H1 (cell line): ENCODE measurements at regions not wholly inside any gene's neighbourhood (a gene's known extent, or its start where the extent isn't known, plus 50 kb on each side); places are given as distances from the start of the nearest gene placed in this dataset.
A peak's percentile ranks its signal among the peaks of the same experiment; 100 is the strongest.

Experiments used
- CTCF ChIA-PET: fragments of 300-600 bp; sonication (Branson Sonifier 250); formaldehyde crosslinking; loops from one replicate; lab custom pipeline; 2021; ENCODE audit not compliant: partially characterized antibody; lab: Charles Lee
- POLR2A ChIA-PET: fragments of 300-600 bp; sonication (Branson Sonifier 250); formaldehyde crosslinking; loops from one replicate; lab custom pipeline; 2021; ENCODE audit warnings: inconsistent platforms; ENCODE audit not compliant: partially characterized antibody; lab: Charles Lee
- DNase-seq, 2 experiments: peaks; one replicate each; pipeline versions ENCODE4 v3.0.0 to v3.0.0-alpha.2; 2010 to 2022; ENCODE audit warnings: low spot score in 2 of 2, low read depth in 1 of 2, mixed read lengths in 1 of 2
- FAIRE-seq: peaks from 2 replicates; lab custom pipeline; 2011; peaks lifted over from hg19 to GRCh38; lab: Jason Lieb, UNC
- H2AFZ ChIP-seq: 2 replicates; pipeline ENCODE4 v1.8.1; 2012; ENCODE audit warnings: low read length, inconsistent platforms
- H2AK5ac ChIP-seq: 2 replicates; pipeline ENCODE4 v1.6.1; 2013; ENCODE audit warnings: low read depth, low read length
- H2BK120ac ChIP-seq: replicated peaks from 2 replicates; pipeline ENCODE3; 2013; ENCODE audit warnings: low read depth, low read length, inconsistent platforms
- H2BK12ac ChIP-seq: 2 replicates; pipeline ENCODE4 v1.6.1; 2013; ENCODE audit warnings: low read depth, low read length
- H2BK15ac ChIP-seq: 2 replicates; pipeline ENCODE4 v1.6.1; 2013; ENCODE audit warnings: low read length
- H2BK20ac ChIP-seq: 2 replicates; pipeline ENCODE4 v1.6.1; 2013; ENCODE audit warnings: low read length
- H2BK5ac ChIP-seq: 2 replicates; pipeline ENCODE4 v1.6.1; 2013; ENCODE audit warnings: low read depth, low read length
- H3K14ac ChIP-seq: 2 replicates; pipeline ENCODE4 v1.6.1; 2013; ENCODE audit warnings: inconsistent platforms; ENCODE audit not compliant: insufficient read length
- H3K18ac ChIP-seq: 2 replicates; pipeline ENCODE4 v1.6.1; 2013; ENCODE audit warnings: low read length; ENCODE audit errors: extremely low read depth
- H3K23ac ChIP-seq: 2 replicates; pipeline ENCODE4 v1.6.1; 2013; ENCODE audit warnings: inconsistent platforms; ENCODE audit not compliant: insufficient read length
- H3K23me2 ChIP-seq: 2 replicates; pipeline ENCODE4 v1.6.1; 2013; ENCODE audit warnings: low read depth, low read length
- H3K27ac ChIP-seq: 2 replicates; pipeline ENCODE4 v1.6.1; 2011; ENCODE audit warnings: low read depth, low read length, inconsistent platforms
- H3K27me3 ChIP-seq, 4 experiments: replicated peaks in 1 of 4; 1 replicate in 1 of 4; 2 replicates in 3 of 4; pipeline versions ENCODE4 v1.6.1 to v1.8.1; 2011 to 2013; ENCODE audit warnings: low read length in 3 of 4, mild to moderate bottlenecking in 3 of 4, inconsistent platforms in 2 of 4, mixed read lengths in 2 of 4, moderate library complexity in 1 of 4; ENCODE audit not compliant: control insufficient read depth in 3 of 4, insufficient read depth in 3 of 4; ENCODE audit errors: extremely low read depth in 1 of 4
- H3K36me3 ChIP-seq, 4 experiments: 2 replicates each; pipeline versions ENCODE4 v1.6.1 to v1.8.1; 2011 to 2013; ENCODE audit warnings: mild to moderate bottlenecking in 4 of 4, low read length in 3 of 4, moderate library complexity in 2 of 4, control low read depth in 1 of 4, inconsistent platforms in 1 of 4; ENCODE audit not compliant: insufficient read depth in 4 of 4, control insufficient read depth in 2 of 4
- H3K4ac ChIP-seq: replicated peaks from 2 replicates; pipeline ENCODE3; 2013; ENCODE audit warnings: low read length, low read depth, mixed read lengths, inconsistent platforms; ENCODE audit not compliant: insufficient read length
- H3K4me1 ChIP-seq, 4 experiments: replicated peaks in 1 of 4; 1 replicate in 1 of 4; 2 replicates in 3 of 4; pipeline versions ENCODE4 v1.6.1 to v1.8.1; 2011 to 2013; ENCODE audit warnings: low read length in 3 of 4, inconsistent platforms in 2 of 4, mixed read lengths in 1 of 4; ENCODE audit not compliant: insufficient read depth in 4 of 4, control insufficient read depth in 3 of 4
- H3K4me2 ChIP-seq, 2 experiments: 2 replicates each; pipeline versions ENCODE4 v1.6.1 to v1.8.1; 2011 to 2013; ENCODE audit warnings: low read depth in 2 of 2, low read length in 2 of 2, control low read depth in 1 of 2, inconsistent platforms in 1 of 2, mild to moderate bottlenecking in 1 of 2; ENCODE audit not compliant: insufficient read depth in 1 of 2
- H3K4me3 ChIP-seq, 4 experiments: fragments of 200-600, 300-600 bp in 1 of 4; sonication (generic), shearing (Covaris generic), sonication (Bioruptor Twin) in 1 of 4; 2 replicates each; pipeline versions ENCODE4 v1.5.1 to v1.8.1; 2011 to 2016; ENCODE audit warnings: low read length in 4 of 4, low read depth in 3 of 4, control low read depth in 2 of 4, inconsistent platforms in 2 of 4, mild to moderate bottlenecking in 2 of 4, mixed read lengths in 1 of 4, moderate library complexity in 1 of 4; ENCODE audit not compliant: insufficient read depth in 2 of 4; ENCODE audit errors: extremely low read depth in 1 of 4
- H3K56ac ChIP-seq: replicated peaks from 2 replicates; pipeline ENCODE3; 2013; ENCODE audit warnings: low read depth, mild to moderate bottlenecking, mixed read lengths, low read length, inconsistent platforms; ENCODE audit not compliant: insufficient read length
- H3K79me1 ChIP-seq: 2 replicates; pipeline ENCODE4 v1.6.1; 2013; ENCODE audit warnings: low read depth, low read length, control low read depth
- H3K79me2 ChIP-seq, 2 experiments: 2 replicates each; pipeline versions ENCODE4 v1.6.1 to v1.8.1; 2012 to 2013; ENCODE audit warnings: low read length in 2 of 2, mild to moderate bottlenecking in 2 of 2, inconsistent platforms in 1 of 2; ENCODE audit not compliant: insufficient read depth in 2 of 2, control insufficient read depth in 1 of 2
- H3K9ac ChIP-seq, 4 experiments: replicated peaks in 1 of 4; 1 replicate in 1 of 4; 2 replicates in 3 of 4; pipeline versions ENCODE4 v1.6.1 to v1.8.1; 2011 to 2013; ENCODE audit warnings: low read depth in 3 of 4, low read length in 3 of 4, control low read depth in 2 of 4, mild to moderate bottlenecking in 2 of 4, moderate library complexity in 2 of 4, inconsistent platforms in 1 of 4; ENCODE audit errors: extremely low read depth in 1 of 4
- H3K9me3 ChIP-seq, 2 experiments: 2 replicates each; pipeline versions ENCODE4 v1.6.1 to v1.8.1; 2012 to 2013; ENCODE audit warnings: mild to moderate bottlenecking in 2 of 2, moderate library complexity in 2 of 2, control low read depth in 1 of 2, inconsistent platforms in 1 of 2, low read depth in 1 of 2, low read length in 1 of 2, mixed read lengths in 1 of 2; ENCODE audit not compliant: insufficient read depth in 2 of 2
- H4K20me1 ChIP-seq, 2 experiments: replicated peaks in 1 of 2; 2 replicates each; pipeline versions ENCODE3 to v1.8.1; 2011 to 2013; ENCODE audit warnings: inconsistent platforms in 2 of 2, low read length in 2 of 2, mild to moderate bottlenecking in 1 of 2; ENCODE audit not compliant: insufficient read depth in 2 of 2, control insufficient read depth in 1 of 2
- H4K5ac ChIP-seq: 2 replicates; pipeline ENCODE4 v1.6.1; 2013; ENCODE audit warnings: low read length, low read depth, mixed read lengths, inconsistent platforms; ENCODE audit not compliant: insufficient read length
- H4K8ac ChIP-seq: 2 replicates; pipeline ENCODE4 v1.8.0; 2013; ENCODE audit warnings: mild to moderate bottlenecking, moderate library complexity, low read length, inconsistent platforms; ENCODE audit not compliant: insufficient read depth; ENCODE audit errors: extremely low read depth
- H4K91ac ChIP-seq: replicated peaks from 2 replicates; pipeline ENCODE3; 2013; ENCODE audit warnings: low read length, mixed read lengths, inconsistent platforms; ENCODE audit not compliant: insufficient read length
- BACH1 ChIP-seq: IDR thresholded peaks from 2 replicates; pipeline ENCODE4 v1.6.1; 2012; ENCODE audit warnings: low read length, improper control_type of control experiment
- RAD21 ChIP-seq, 2 experiments: IDR thresholded peaks in 1 of 2; conservative IDR thresholded peaks in 1 of 2; 2 replicates each; pipeline ENCODE4 v1.6.1; 2011; ENCODE audit warnings: low read depth in 2 of 2, low read length in 2 of 2, improper control_type of control experiment in 1 of 2, inconsistent platforms in 1 of 2, mild to moderate bottlenecking in 1 of 2, moderate library complexity in 1 of 2
- WGBS, 2 experiments: shearing (Covaris generic) in 1 of 2; methylation state at CpG; one replicate each; pipeline versions ENCODE4 v1.1.6 to v1.1.7; 2013 to 2015; ENCODE audit warnings: low lambda C conversion rate in 2 of 2, mixed read lengths in 2 of 2, inconsistent platforms in 1 of 2, low coverage in 1 of 2, missing lambda C conversion rate in 1 of 2; ENCODE audit not compliant: insufficient replicate concordance in 2 of 2, insufficient coverage in 1 of 2, insufficient read length in 1 of 2; ENCODE audit errors: extremely low coverage in 1 of 2, missing lambda C conversion rate in 1 of 2; 5-methylcytosine and 5-hydroxymethylcytosine counted together
- TF ChIP-seq, protein P1 (sequence below), 3 experiments: IDR thresholded peaks; 1 replicate in 2 of 3; 2 replicates in 1 of 3; pipeline versions ENCODE4 v1.5.1 to v1.6.1; 2011; ENCODE audit warnings: low read length in 3 of 3, mild to moderate bottlenecking in 3 of 3, inconsistent platforms in 2 of 3, low read depth in 1 of 3, moderate library complexity in 1 of 3; ENCODE audit not compliant: insufficient read depth in 1 of 3; ENCODE audit errors: control extremely low read depth in 1 of 3

DNA sequence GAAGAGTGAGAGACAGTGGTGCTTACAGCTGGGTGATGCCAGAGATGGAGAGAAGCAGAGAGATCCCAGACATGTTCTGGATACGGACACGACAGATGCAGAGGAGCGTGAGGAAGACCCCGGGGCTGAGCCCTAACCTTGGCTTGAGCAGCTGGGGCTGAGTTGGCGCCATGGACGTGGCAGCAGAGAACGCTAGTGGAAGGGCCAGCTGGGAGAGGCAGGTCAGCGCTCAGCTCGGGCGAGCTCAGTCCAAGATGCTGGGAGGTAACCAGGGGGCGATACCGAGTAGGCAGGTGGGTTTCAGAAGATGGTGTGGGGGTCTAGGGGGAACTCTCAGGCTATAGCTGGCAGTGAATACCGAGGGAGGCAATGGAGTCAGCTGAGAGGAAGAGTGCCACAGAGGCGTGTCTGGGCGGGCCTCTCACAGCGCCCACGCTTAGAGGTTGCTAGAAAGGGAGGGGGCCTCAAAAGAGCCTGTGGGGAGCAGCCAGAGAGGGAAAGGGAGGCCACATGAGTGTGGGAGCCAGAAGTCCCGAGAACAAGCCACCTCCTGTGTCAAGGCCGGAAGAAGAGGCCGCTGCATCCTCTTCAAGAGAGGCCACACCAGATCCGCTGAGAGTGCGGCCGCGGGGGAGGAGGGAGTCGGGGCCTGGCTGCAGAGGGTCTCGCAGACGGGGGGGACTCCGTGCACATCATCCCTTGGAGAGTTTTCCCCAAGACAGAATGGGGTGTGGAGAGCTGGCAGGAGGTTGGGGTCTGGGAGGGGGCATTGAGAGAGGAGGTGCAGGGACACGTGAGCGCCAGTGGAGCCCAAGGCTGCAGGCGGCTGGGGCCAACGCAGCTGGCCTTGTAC lies 57.0 kb upstream of the DIO3 start:
- Histone ChIP-seq H3K9ac (no peak overlapping the region), H4K8ac (no peak overlapping the region; the same call in 1 of the 2 replicates), H3K4ac (no peak overlapping the region), H3K56ac (no peak overlapping the region), H3K4me3 (no peak overlapping the region), H3K23ac (no peak overlapping the region), H3K4me1 (no peaks in the 10 kb centered on the region), H3K4me2 (no peak overlapping the region), H3K79me1 (no peaks in the 10 kb centered on the region; the same call in 1 of the 2 replicates), H2AK5ac (no peak overlapping the region), H3K23me2 (no peaks in the 10 kb centered on the region), H3K18ac (no peak overlapping the region), H3K79me2 (no peaks in the 10 kb centered on the region), H2BK5ac (no peak overlapping the region), H3K27ac (no peak overlapping the region), H3K9me3 (no peaks in the 10 kb centered on the region; a peak in 1 of 4 replicates), H3K36me3 (no peaks in the 10 kb centered on the region), H4K91ac (no peak overlapping the region), H2BK15ac (no peak overlapping the region), H2BK120ac (no peak overlapping the region), H3K27me3 (no peaks in the 10 kb centered on the region), H2AFZ (no peak overlapping the region), H2BK12ac (no peak overlapping the region), H4K20me1 (no peaks in the 10 kb centered on the region), H4K5ac (no peak overlapping the region), H3K14ac (no peak overlapping the region), H2BK20ac (no peak overlapping the region)
- 86% methylated on average over 24 of the region's 32 CpGs; no CpG with 5 or more reads in 1 of the 2 experiments for WGBS, 2 experiments
- TF ChIP-seq, protein P1, sequence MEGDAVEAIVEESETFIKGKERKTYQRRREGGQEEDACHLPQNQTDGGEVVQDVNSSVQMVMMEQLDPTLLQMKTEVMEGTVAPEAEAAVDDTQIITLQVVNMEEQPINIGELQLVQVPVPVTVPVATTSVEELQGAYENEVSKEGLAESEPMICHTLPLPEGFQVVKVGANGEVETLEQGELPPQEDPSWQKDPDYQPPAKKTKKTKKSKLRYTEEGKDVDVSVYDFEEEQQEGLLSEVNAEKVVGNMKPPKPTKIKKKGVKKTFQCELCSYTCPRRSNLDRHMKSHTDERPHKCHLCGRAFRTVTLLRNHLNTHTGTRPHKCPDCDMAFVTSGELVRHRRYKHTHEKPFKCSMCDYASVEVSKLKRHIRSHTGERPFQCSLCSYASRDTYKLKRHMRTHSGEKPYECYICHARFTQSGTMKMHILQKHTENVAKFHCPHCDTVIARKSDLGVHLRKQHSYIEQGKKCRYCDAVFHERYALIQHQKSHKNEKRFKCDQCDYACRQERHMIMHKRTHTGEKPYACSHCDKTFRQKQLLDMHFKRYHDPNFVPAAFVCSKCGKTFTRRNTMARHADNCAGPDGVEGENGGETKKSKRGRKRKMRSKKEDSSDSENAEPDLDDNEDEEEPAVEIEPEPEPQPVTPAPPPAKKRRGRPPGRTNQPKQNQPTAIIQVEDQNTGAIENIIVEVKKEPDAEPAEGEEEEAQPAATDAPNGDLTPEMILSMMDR (IDR thresholded peaks at IDR 0.05; ENCODE audit: control extremely low read depth in 1 of 3, insufficient read depth in 1 of 3, low read depth in 1 of 3, low read length in 3 of 3) = peak; percentile 5 to 39 (median 19); a peak in 2 of 4 replicates
- TF ChIP-seq BACH1 (no peak), RAD21 (IDR thresholded peaks at IDR 0.05 in 1 of 2, conservative IDR thresholded peaks at IDR 0.05 in 1 of 2; ENCODE audit: low read depth in 2 of 2, low read length in 2 of 2) (peak in 1 of 2 experiments; percentile 16; a peak in 1 of 4 replicates)
- DNase-seq (no peak), FAIRE-seq (no peak)
- ChIA-PET POLR2A (no interaction called here), CTCF (interaction anchor here (0.6 to 1.5 kb wide), 11 partner anchors 9 to 321 kb away, joined by 3 to 8 read pairs (median 3); no protein-coding TSS in a partner anchor)
